HEK293 (cell line): ENCODE measurements at regions not wholly inside any gene's neighbourhood (a gene's known extent, or its start where the extent isn't known, plus 50 kb on each side); places are given as distances from the start of the nearest gene placed in this dataset.

Experiments
- CTCF ChIA-PET: fragments of 350-600 bp; formaldehyde crosslinking; extraction: SDS; loops from one replicate; lab custom pipeline; 2021; ENCODE audit warnings: antibody characterized with exemption; lab: Yijun Ruan, JAX
- POLR2A ChIA-PET: fragments of 300-600 bp; formaldehyde crosslinking; extraction: SDS; loops from one replicate; lab custom pipeline; 2020; ENCODE audit warnings: antibody characterized with exemption, inconsistent platforms; lab: Yijun Ruan, JAX
- H3K27ac ChIP-seq: fragments of 200-500 bp; sonication (Bioruptor generic); 2 replicates; pipeline ENCODE4 v1.5.1; 2014; ENCODE audit warnings: low read depth, low read length, control low read depth, inconsistent platforms; ENCODE audit errors: extremely low read depth
- H3K36me3 ChIP-seq, 2 experiments: fragments of 200-500 bp in 1 of 2; sonication (Bioruptor generic) in 1 of 2; 1 replicate in 1 of 2; 2 replicates in 1 of 2; pipeline ENCODE4 v1.5.1; 2014 to 2017; ENCODE audit warnings: inconsistent platforms in 2 of 2, low read length in 2 of 2; ENCODE audit not compliant: control insufficient read depth in 2 of 2, insufficient read depth in 1 of 2
- H3K4me1 ChIP-seq: fragments of 200-500 bp; sonication (Bioruptor generic); 2 replicates; pipeline ENCODE4 v1.5.1; 2014; ENCODE audit warnings: mild to moderate bottlenecking, low read length, inconsistent platforms; ENCODE audit not compliant: control insufficient read depth, insufficient read depth
- H3K4me3 ChIP-seq: 2 replicates; pipeline ENCODE4 v1.5.1; 2011; ENCODE audit warnings: low read depth, mild to moderate bottlenecking, control low read depth, low read length, moderate library complexity
- H3K9me3 ChIP-seq: fragments of 200-500 bp; sonication (Bioruptor generic); 2 replicates; pipeline ENCODE4 v1.5.1; 2014; ENCODE audit warnings: low read depth, low read length, inconsistent platforms; ENCODE audit not compliant: control insufficient read depth, insufficient read depth
- MEIS1 ChIP-seq: sonication (generic); formaldehyde crosslinking; IDR thresholded peaks from 2 replicates; pipeline ENCODE4 v1.8.1; 2022; ENCODE audit warnings: missing genetic modification reagents, mild to moderate bottlenecking, borderline replicate concordance
- PRDM6 ChIP-seq: fragments of 450-650 bp; formaldehyde crosslinking; IDR thresholded peaks from 2 replicates; pipeline ENCODE4 v1.5.1; 2017; ENCODE audit warnings: missing biosample characterization, missing genetic modification characterization
- SALL2 ChIP-seq: fragments of 450-650 bp; formaldehyde crosslinking; IDR thresholded peaks from 2 replicates; pipeline ENCODE4 v1.5.0; 2017; ENCODE audit warnings: missing biosample characterization, mild to moderate bottlenecking, missing genetic modification characterization, borderline replicate concordance
- ZBTB8A ChIP-seq: fragments of 450-650 bp; formaldehyde crosslinking; IDR thresholded peaks from 2 replicates; pipeline ENCODE4 v1.5.1; 2016; ENCODE audit warnings: missing biosample characterization, missing genetic modification characterization
- ZFP37 ChIP-seq: fragments of 450-650 bp; formaldehyde crosslinking; IDR thresholded peaks from 2 replicates; pipeline ENCODE4 v1.5.1; 2016; ENCODE audit warnings: missing biosample characterization, missing genetic modification characterization
- ZFP69B ChIP-seq: fragments of 450-650 bp; formaldehyde crosslinking; IDR thresholded peaks from 2 replicates; pipeline ENCODE4 v1.5.1; 2016; ENCODE audit warnings: missing biosample characterization, missing genetic modification characterization
- ZNF132 ChIP-seq: fragments of 450-650 bp; formaldehyde crosslinking; IDR thresholded peaks from 2 replicates; pipeline ENCODE4 v1.5.1; 2017; ENCODE audit warnings: missing biosample characterization, missing genetic modification characterization, borderline replicate concordance
- ZNF133 ChIP-seq: fragments of 450-650 bp; formaldehyde crosslinking; IDR thresholded peaks from 2 replicates; pipeline ENCODE4 v1.5.1; 2016; ENCODE audit warnings: missing biosample characterization, missing genetic modification characterization
- ZNF138 ChIP-seq: fragments of 450-650 bp; formaldehyde crosslinking; IDR thresholded peaks from 2 replicates; pipeline ENCODE4 v1.5.1; 2016; ENCODE audit warnings: missing biosample characterization, missing genetic modification characterization, borderline replicate concordance
- ZNF169 ChIP-seq: fragments of 450-650 bp; formaldehyde crosslinking; IDR thresholded peaks from 2 replicates; pipeline ENCODE4 v1.5.1; 2016; ENCODE audit warnings: missing biosample characterization, missing genetic modification characterization
- ZNF223 ChIP-seq: fragments of 450-650 bp; formaldehyde crosslinking; IDR thresholded peaks from 2 replicates; pipeline ENCODE4 v1.5.1; 2016; ENCODE audit warnings: missing biosample characterization, missing genetic modification characterization
- ZNF274 ChIP-seq, 2 experiments: fragments of 200-500 bp in 1 of 2; fragments of 450-650 bp in 1 of 2; sonication (Bioruptor generic) in 1 of 2; formaldehyde crosslinking in 1 of 2; IDR thresholded peaks; 2 replicates each; pipeline versions ENCODE4 v1.5.1 to v1.6.1; 2014 to 2016; ENCODE audit warnings: borderline replicate concordance in 1 of 2, inconsistent platforms in 1 of 2, low read length in 1 of 2, missing biosample characterization in 1 of 2, missing genetic modification characterization in 1 of 2
- ZNF292 ChIP-seq: fragments of 450-650 bp; formaldehyde crosslinking; IDR thresholded peaks from 2 replicates; pipeline ENCODE4 v1.5.1; 2016; ENCODE audit warnings: low read depth, missing biosample characterization, missing genetic modification characterization, borderline replicate concordance
- ZNF391 ChIP-seq: fragments of 450-650 bp; formaldehyde crosslinking; IDR thresholded peaks from 2 replicates; pipeline ENCODE4 v1.5.1; 2016; ENCODE audit warnings: low read depth, missing biosample characterization, missing genetic modification characterization, borderline replicate concordance
- ZNF394 ChIP-seq: fragments of 450-650 bp; formaldehyde crosslinking; IDR thresholded peaks from 2 replicates; pipeline ENCODE4 v1.5.1; 2016; ENCODE audit warnings: missing biosample characterization, missing genetic modification characterization, mild to moderate bottlenecking, moderate library complexity, borderline replicate concordance
- ZNF449 ChIP-seq: fragments of 450-650 bp; formaldehyde crosslinking; IDR thresholded peaks from 2 replicates; pipeline ENCODE4 v1.5.1; 2017; ENCODE audit warnings: missing biosample characterization, mild to moderate bottlenecking, missing genetic modification characterization, moderate library complexity
- ZNF501 ChIP-seq: fragments of 450-650 bp; formaldehyde crosslinking; IDR thresholded peaks from 2 replicates; pipeline ENCODE4 v1.5.1; 2016; ENCODE audit warnings: missing biosample characterization, missing genetic modification characterization
- ZNF585B ChIP-seq: fragments of 450-650 bp; formaldehyde crosslinking; IDR thresholded peaks from 2 replicates; pipeline ENCODE4 v1.5.1; 2016; ENCODE audit warnings: missing biosample characterization, missing genetic modification characterization
- ZNF596 ChIP-seq: fragments of 450-650 bp; IDR thresholded peaks from 2 replicates; pipeline ENCODE4 v1.5.0; 2018; ENCODE audit warnings: missing biosample characterization, mild to moderate bottlenecking, missing genetic modification characterization, moderate library complexity
- ZNF629 ChIP-seq: fragments of 450-650 bp; formaldehyde crosslinking; IDR thresholded peaks from 2 replicates; pipeline ENCODE4 v1.5.1; 2017; ENCODE audit warnings: missing biosample characterization, missing genetic modification characterization
- ZNF658 ChIP-seq: fragments of 450-650 bp; formaldehyde crosslinking; IDR thresholded peaks from 2 replicates; pipeline ENCODE4; 2016; ENCODE audit warnings: missing biosample characterization, missing genetic modification characterization
- ZNF660 ChIP-seq: fragments of 450-650 bp; IDR thresholded peaks from 2 replicates; pipeline ENCODE4 v1.5.1; 2018; ENCODE audit warnings: missing biosample characterization, mild to moderate bottlenecking, missing genetic modification characterization
- ZNF76 ChIP-seq: fragments of 450-650 bp; formaldehyde crosslinking; IDR thresholded peaks from 2 replicates; pipeline ENCODE4; 2016; ENCODE audit warnings: low read depth, missing biosample characterization, missing genetic modification characterization, borderline replicate concordance
- ZNF777 ChIP-seq: fragments of 450-650 bp; formaldehyde crosslinking; IDR thresholded peaks from 2 replicates; pipeline ENCODE4 v1.5.1; 2017; ENCODE audit warnings: missing biosample characterization, missing genetic modification characterization, borderline replicate concordance
- ZNF785 ChIP-seq: fragments of 450-650 bp; formaldehyde crosslinking; IDR thresholded peaks from 2 replicates; pipeline ENCODE4 v1.5.1; 2016; ENCODE audit warnings: missing biosample characterization, missing genetic modification characterization
- TF ChIP-seq, protein P1 (sequence below): fragments of 450-650 bp; formaldehyde crosslinking; IDR thresholded peaks from 2 replicates; pipeline ENCODE4 v1.5.1; 2016; ENCODE audit warnings: missing biosample characterization, missing genetic modification characterization
- TF ChIP-seq, protein P2 (sequence below): fragments of 450-650 bp; formaldehyde crosslinking; IDR thresholded peaks from 2 replicates; pipeline ENCODE4 v1.5.1; 2016; ENCODE audit warnings: missing biosample characterization, missing genetic modification characterization
- TF ChIP-seq, protein P3 (sequence below): sonication (generic); formaldehyde crosslinking; IDR thresholded peaks from 2 replicates; pipeline ENCODE4 v1.8.1; 2022; ENCODE audit warnings: mild to moderate bottlenecking, moderate library complexity, missing genetic modification reagents

DNA sequence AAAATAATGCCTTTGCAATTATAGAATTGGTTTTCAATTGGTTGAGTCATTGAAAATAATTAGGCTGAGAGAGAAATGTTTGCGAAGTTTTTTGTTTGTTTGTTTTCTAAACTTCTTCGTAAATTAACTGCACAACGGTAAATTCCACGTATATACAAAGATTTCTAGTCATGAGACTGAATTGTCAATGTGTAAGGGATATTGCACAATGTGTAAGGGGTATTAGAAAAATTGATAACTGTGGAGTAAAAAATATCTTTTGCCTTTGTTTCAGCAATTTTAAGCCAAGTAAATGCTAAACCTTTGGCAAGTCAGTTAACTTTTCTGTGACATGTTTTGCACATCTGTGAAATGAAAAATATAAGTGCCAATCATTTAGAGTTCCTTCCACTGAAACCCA lies 606.0 kb downstream of the TMEM182 start (continued):
- no peak for TF ChIP-seq ZNF76
- no peak for TF ChIP-seq SALL2
- no peak for TF ChIP-seq ZNF449 (tag by site-specific recombination)
- TF ChIP-seq ZBTB8A (tag by site-specific recombination), result no peak
- no peak for TF ChIP-seq ZNF658 (tag by site-specific recombination)
- TF ChIP-seq ZNF274 (IDR thresholded peaks at IDR 0.05; ENCODE audit: low read length), result no peak
- TF ChIP-seq ZNF274 (tag by site-specific recombination; IDR thresholded peaks at IDR 0.05; ENCODE audit: borderline replicate concordance), result no peak
- TF ChIP-seq ZNF785 (tag by site-specific recombination), result no peak
- TF ChIP-seq ZNF391, result no peak
- no peak for TF ChIP-seq ZNF169 (tag by site-specific recombination)

DNA sequence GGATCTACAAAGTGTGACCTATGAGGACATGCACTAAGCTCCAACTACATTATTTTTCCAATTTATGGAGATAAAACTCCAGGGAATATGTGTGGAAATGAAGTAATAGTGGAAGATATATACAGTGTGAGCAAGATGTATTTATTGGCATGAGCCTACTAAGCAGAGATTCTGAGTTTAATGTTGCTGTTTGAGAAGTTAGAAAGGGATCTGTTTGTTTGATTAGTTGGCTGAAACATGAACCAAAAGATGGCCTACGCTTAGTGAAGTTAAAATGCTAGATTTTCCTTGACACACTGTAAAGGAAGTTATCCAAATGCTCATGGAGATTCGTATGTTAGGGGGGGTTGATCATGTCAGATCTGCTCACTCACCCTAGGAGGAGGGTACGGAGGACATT lies 621.7 kb downstream of the TMEM182 start:
- POLR2A ChIA-PET, result no interaction called here

GRCh38 chr2:103386872-103387271 lies 625.0 kb downstream of the TMEM182 start:
- H3K27ac ChIP-seq, result no peak overlapping the region
- POLR2A ChIA-PET, result no interaction called here
- no peaks in the 10 kb centered on the region for H3K4me1 ChIP-seq
- H3K9me3 ChIP-seq, result no peaks in the 10 kb centered on the region
- no peak for TF ChIP-seq MEIS1 (CRISPR knock-in tag)
- no peak for TF ChIP-seq ZNF596 (tag by site-specific recombination)
- no peak for TF ChIP-seq ZNF133 (tag by site-specific recombination)
- no peak for TF ChIP-seq PRDM6 (tag by site-specific recombination)
- TF ChIP-seq, protein P1, sequence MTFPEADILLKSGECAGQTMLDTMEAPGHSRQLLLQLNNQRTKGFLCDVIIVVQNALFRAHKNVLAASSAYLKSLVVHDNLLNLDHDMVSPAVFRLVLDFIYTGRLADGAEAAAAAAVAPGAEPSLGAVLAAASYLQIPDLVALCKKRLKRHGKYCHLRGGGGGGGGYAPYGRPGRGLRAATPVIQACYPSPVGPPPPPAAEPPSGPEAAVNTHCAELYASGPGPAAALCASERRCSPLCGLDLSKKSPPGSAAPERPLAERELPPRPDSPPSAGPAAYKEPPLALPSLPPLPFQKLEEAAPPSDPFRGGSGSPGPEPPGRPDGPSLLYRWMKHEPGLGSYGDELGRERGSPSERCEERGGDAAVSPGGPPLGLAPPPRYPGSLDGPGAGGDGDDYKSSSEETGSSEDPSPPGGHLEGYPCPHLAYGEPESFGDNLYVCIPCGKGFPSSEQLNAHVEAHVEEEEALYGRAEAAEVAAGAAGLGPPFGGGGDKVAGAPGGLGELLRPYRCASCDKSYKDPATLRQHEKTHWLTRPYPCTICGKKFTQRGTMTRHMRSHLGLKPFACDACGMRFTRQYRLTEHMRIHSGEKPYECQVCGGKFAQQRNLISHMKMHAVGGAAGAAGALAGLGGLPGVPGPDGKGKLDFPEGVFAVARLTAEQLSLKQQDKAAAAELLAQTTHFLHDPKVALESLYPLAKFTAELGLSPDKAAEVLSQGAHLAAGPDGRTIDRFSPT (tag by site-specific recombination), result no peak
- TF ChIP-seq ZNF777 (tag by site-specific recombination), result no peak
- H3K4me3 ChIP-seq, result no peak overlapping the region
- no peaks in the 10 kb centered on the region for H3K36me3 ChIP-seq
- CTCF ChIA-PET, result no interaction called here

More for the DNA sequence above, 621.7 kb downstream of the TMEM182 start:
- Histone ChIP-seq H3K9me3 (no peaks in the 10 kb centered on the region), H3K36me3 (no peaks in the 10 kb centered on the region), H3K4me1 (no peaks in the 10 kb centered on the region), H3K27ac (no peak overlapping the region), H3K4me3 (no peak overlapping the region)
- no peak for TF ChIP-seq ZNF629
- TF ChIP-seq, protein P2, sequence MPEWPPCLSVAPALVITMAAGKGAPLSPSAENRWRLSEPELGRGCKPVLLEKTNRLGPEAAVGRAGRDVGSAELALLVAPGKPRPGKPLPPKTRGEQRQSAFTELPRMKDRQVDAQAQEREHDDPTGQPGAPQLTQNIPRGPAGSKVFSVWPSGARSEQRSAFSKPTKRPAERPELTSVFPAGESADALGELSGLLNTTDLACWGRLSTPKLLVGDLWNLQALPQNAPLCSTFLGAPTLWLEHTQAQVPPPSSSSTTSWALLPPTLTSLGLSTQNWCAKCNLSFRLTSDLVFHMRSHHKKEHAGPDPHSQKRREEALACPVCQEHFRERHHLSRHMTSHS, result no peak
- no peak for TF ChIP-seq ZFP69B (tag by site-specific recombination)
- no peak for TF ChIP-seq ZNF138
- TF ChIP-seq ZFP37 (tag by site-specific recombination), result no peak
- no peak for TF ChIP-seq ZNF585B
- TF ChIP-seq ZNF660 (tag by site-specific recombination), result no peak
- TF ChIP-seq ZNF394 (tag by site-specific recombination), result no peak
- TF ChIP-seq, protein P3, sequence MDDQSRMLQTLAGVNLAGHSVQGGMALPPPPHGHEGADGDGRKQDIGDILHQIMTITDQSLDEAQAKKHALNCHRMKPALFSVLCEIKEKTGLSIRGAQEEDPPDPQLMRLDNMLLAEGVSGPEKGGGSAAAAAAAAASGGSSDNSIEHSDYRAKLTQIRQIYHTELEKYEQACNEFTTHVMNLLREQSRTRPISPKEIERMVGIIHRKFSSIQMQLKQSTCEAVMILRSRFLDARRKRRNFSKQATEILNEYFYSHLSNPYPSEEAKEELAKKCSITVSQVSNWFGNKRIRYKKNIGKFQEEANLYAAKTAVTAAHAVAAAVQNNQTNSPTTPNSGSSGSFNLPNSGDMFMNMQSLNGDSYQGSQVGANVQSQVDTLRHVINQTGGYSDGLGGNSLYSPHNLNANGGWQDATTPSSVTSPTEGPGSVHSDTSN, result no peak
- TF ChIP-seq ZNF223 (tag by site-specific recombination), result no peak
- no peak for TF ChIP-seq ZNF132 (tag by site-specific recombination)
- TF ChIP-seq ZNF501 (tag by site-specific recombination), result no peak
- TF ChIP-seq ZNF292 (tag by site-specific recombination), result no peak
- CTCF ChIA-PET, result interaction anchor here (0.5 kb wide), 1 partner anchor 18 kb away, joined by 5 read pairs; no protein-coding TSS in a partner anchor
